OCI-LY3 (cell line): ENCODE measurements at regions not wholly inside any gene's neighbourhood (a gene's known extent, or its start where the extent isn't known, plus 50 kb on each side); places are given as distances from the start of the nearest gene placed in this dataset.

Experiments used
- EZH2phosphoT487 ChIP-seq: fragments of 200-600 bp; shearing (Covaris generic); IDR thresholded peaks from 2 replicates; pipeline ENCODE4 v1.6.1; 2018; ENCODE audit warnings: antibody characterized with exemption, mixed run types, low read depth
- TF ChIP-seq, protein P1 (sequence below): fragments of 200-600, 300-600 bp; sonication (generic); IDR thresholded peaks from 2 replicates; pipeline ENCODE4 v1.5.1; 2014; ENCODE audit warnings: antibody characterized with exemption, low read length, low read depth

DNA sequence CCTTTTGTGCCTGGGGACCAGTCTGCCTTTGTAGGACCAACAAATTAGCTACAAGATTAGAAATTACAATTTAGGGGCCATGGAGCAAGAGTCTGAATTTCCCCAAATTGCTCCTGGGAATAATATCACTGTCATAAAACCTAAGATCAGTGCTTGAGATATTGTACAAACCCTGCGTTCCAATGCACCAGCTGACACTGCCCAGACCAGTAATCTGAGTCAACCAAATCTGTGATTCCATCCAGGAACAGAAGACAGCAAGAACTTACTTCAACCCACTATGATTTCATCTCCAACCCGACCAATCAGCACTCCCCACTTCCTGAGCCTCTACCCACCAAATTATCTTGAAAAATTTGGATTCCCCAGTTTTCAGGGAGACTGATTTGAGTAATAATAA lies 1305.0 kb upstream of the NRXN1 start:
- TF ChIP-seq, protein P1, sequence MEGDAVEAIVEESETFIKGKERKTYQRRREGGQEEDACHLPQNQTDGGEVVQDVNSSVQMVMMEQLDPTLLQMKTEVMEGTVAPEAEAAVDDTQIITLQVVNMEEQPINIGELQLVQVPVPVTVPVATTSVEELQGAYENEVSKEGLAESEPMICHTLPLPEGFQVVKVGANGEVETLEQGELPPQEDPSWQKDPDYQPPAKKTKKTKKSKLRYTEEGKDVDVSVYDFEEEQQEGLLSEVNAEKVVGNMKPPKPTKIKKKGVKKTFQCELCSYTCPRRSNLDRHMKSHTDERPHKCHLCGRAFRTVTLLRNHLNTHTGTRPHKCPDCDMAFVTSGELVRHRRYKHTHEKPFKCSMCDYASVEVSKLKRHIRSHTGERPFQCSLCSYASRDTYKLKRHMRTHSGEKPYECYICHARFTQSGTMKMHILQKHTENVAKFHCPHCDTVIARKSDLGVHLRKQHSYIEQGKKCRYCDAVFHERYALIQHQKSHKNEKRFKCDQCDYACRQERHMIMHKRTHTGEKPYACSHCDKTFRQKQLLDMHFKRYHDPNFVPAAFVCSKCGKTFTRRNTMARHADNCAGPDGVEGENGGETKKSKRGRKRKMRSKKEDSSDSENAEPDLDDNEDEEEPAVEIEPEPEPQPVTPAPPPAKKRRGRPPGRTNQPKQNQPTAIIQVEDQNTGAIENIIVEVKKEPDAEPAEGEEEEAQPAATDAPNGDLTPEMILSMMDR: no peak
- TF ChIP-seq EZH2phosphoT487: no peak
